ENCODE measurements at regions not wholly inside any gene's neighbourhood (a gene's known extent, or its start where the extent isn't known, plus 50 kb on each side); places are given as distances from the start of the nearest gene placed in this dataset.

- DNase-seq: no peak
- H3K36me3 ChIP-seq (ENCODE audit: control insufficient read depth, insufficient read depth, low read length): no peaks in the 10 kb centered on the region
- no peak overlapping the region for H3K4me3 ChIP-seq (ENCODE audit: insufficient read depth, low read depth, low read length, poor library complexity, severe bottlenecking)
- H3K27ac ChIP-seq (ENCODE audit: insufficient read depth, low read length, poor library complexity, severe bottlenecking): no peak overlapping the region
- H3K27me3 ChIP-seq (replicated peaks; ENCODE audit: control insufficient read depth, insufficient read depth, low read length, poor library complexity, severe bottlenecking): no peaks in the 10 kb centered on the region
- H3K9me3 ChIP-seq (ENCODE audit: control insufficient read depth, low read length): no peaks in the 10 kb centered on the region
- H3K4me1 ChIP-seq (ENCODE audit: control insufficient read depth, insufficient read depth, low read length, poor library complexity, severe bottlenecking): no peaks in the 10 kb centered on the region
These were observed 716.6 kb downstream of the BRD1 start for GRCh38 chr22:49111085-49111484.

GRCh38 chr22:49108636-49109315, 718.9 kb downstream of the BRD1 start:
- Histone ChIP-seq H3K36me3 (ENCODE audit: control insufficient read depth, insufficient read depth, low read length) (no peaks in the 10 kb centered on the region), H3K4me1 (ENCODE audit: control insufficient read depth, insufficient read depth, low read length, poor library complexity, severe bottlenecking) (no peaks in the 10 kb centered on the region), H3K27ac (ENCODE audit: insufficient read depth, low read length, poor library complexity, severe bottlenecking) (no peak overlapping the region), H3K4me3 (ENCODE audit: insufficient read depth, low read depth, low read length, poor library complexity, severe bottlenecking) (no peak overlapping the region), H3K27me3 (replicated peaks; ENCODE audit: control insufficient read depth, insufficient read depth, low read length, poor library complexity, severe bottlenecking) (no peaks in the 10 kb centered on the region), H3K9me3 (ENCODE audit: control insufficient read depth, low read length) (no peaks in the 10 kb centered on the region)
- no peak for DNase-seq

GRCh38 chr22:49107961-49108530, 719.6 kb downstream of the BRD1 start:
- Histone ChIP-seq H3K36me3 (ENCODE audit: control insufficient read depth, insufficient read depth, low read length) (no peaks in the 10 kb centered on the region), H3K4me1 (ENCODE audit: control insufficient read depth, insufficient read depth, low read length, poor library complexity, severe bottlenecking) (no peaks in the 10 kb centered on the region), H3K9me3 (ENCODE audit: control insufficient read depth, low read length) (no peaks in the 10 kb centered on the region), H3K27me3 (replicated peaks; ENCODE audit: control insufficient read depth, insufficient read depth, low read length, poor library complexity, severe bottlenecking) (no peaks in the 10 kb centered on the region), H3K4me3 (ENCODE audit: insufficient read depth, low read depth, low read length, poor library complexity, severe bottlenecking) (no peak overlapping the region), H3K27ac (ENCODE audit: insufficient read depth, low read length, poor library complexity, severe bottlenecking) (no peak overlapping the region)
- DNase-seq: no peak

GRCh38 chr22:49107561-49107960, 720.1 kb downstream of the BRD1 start:
- Histone ChIP-seq H3K9me3 (ENCODE audit: control insufficient read depth, low read length) (no peaks in the 10 kb centered on the region), H3K27ac (ENCODE audit: insufficient read depth, low read length, poor library complexity, severe bottlenecking) (no peak overlapping the region), H3K4me3 (ENCODE audit: insufficient read depth, low read depth, low read length, poor library complexity, severe bottlenecking) (no peak overlapping the region), H3K27me3 (replicated peaks; ENCODE audit: control insufficient read depth, insufficient read depth, low read length, poor library complexity, severe bottlenecking) (no peaks in the 10 kb centered on the region), H3K4me1 (ENCODE audit: control insufficient read depth, insufficient read depth, low read length, poor library complexity, severe bottlenecking) (no peaks in the 10 kb centered on the region), H3K36me3 (ENCODE audit: control insufficient read depth, insufficient read depth, low read length) (no peaks in the 10 kb centered on the region)
- no peak for DNase-seq

- Histone ChIP-seq H3K9me3 (ENCODE audit: control insufficient read depth, low read length) (no peaks in the 10 kb centered on the region), H3K4me3 (ENCODE audit: insufficient read depth, low read depth, low read length, poor library complexity, severe bottlenecking) (no peak overlapping the region), H3K27me3 (replicated peaks; ENCODE audit: control insufficient read depth, insufficient read depth, low read length, poor library complexity, severe bottlenecking) (no peaks in the 10 kb centered on the region), H3K36me3 (ENCODE audit: control insufficient read depth, insufficient read depth, low read length) (no peaks in the 10 kb centered on the region), H3K4me1 (ENCODE audit: control insufficient read depth, insufficient read depth, low read length, poor library complexity, severe bottlenecking) (no peaks in the 10 kb centered on the region), H3K27ac (ENCODE audit: insufficient read depth, low read length, poor library complexity, severe bottlenecking) (no peak overlapping the region)
- no peak for DNase-seq
These were observed 720.9 kb downstream of the BRD1 start for GRCh38 chr22:49106842-49107152.

- no peaks in the 10 kb centered on the region for H3K9me3 ChIP-seq (ENCODE audit: control insufficient read depth, low read length)
- H3K36me3 ChIP-seq (ENCODE audit: control insufficient read depth, insufficient read depth, low read length): no peaks in the 10 kb centered on the region
- DNase-seq: no peak
- no peak overlapping the region for H3K27ac ChIP-seq (ENCODE audit: insufficient read depth, low read length, poor library complexity, severe bottlenecking)
- no peaks in the 10 kb centered on the region for H3K4me1 ChIP-seq (ENCODE audit: control insufficient read depth, insufficient read depth, low read length, poor library complexity, severe bottlenecking)
- H3K27me3 ChIP-seq (replicated peaks; ENCODE audit: control insufficient read depth, insufficient read depth, low read length, poor library complexity, severe bottlenecking): no peaks in the 10 kb centered on the region
- H3K4me3 ChIP-seq (ENCODE audit: insufficient read depth, low read depth, low read length, poor library complexity, severe bottlenecking): no peak overlapping the region
These were observed 721.4 kb downstream of the BRD1 start for GRCh38 chr22:49106096-49106841.

- no peak for DNase-seq
- Histone ChIP-seq H3K9me3 (ENCODE audit: control insufficient read depth, low read length) (no peaks in the 10 kb centered on the region), H3K4me1 (ENCODE audit: control insufficient read depth, insufficient read depth, low read length, poor library complexity, severe bottlenecking) (no peaks in the 10 kb centered on the region)
These were observed 723.2 kb downstream of the BRD1 start for GRCh38 chr22:49104434-49104833.

GRCh38 chr22:49103314-49104059, 724.2 kb downstream of the BRD1 start:
- Histone ChIP-seq H3K9me3 (ENCODE audit: control insufficient read depth, low read length) (no peaks in the 10 kb centered on the region), H3K4me3 (ENCODE audit: insufficient read depth, low read depth, low read length, poor library complexity, severe bottlenecking) (no peak overlapping the region), H3K27ac (ENCODE audit: insufficient read depth, low read length, poor library complexity, severe bottlenecking) (no peak overlapping the region), H3K27me3 (replicated peaks; ENCODE audit: control insufficient read depth, insufficient read depth, low read length, poor library complexity, severe bottlenecking) (no peaks in the 10 kb centered on the region), H3K36me3 (ENCODE audit: control insufficient read depth, insufficient read depth, low read length) (no peaks in the 10 kb centered on the region), H3K4me1 (ENCODE audit: control insufficient read depth, insufficient read depth, low read length, poor library complexity, severe bottlenecking) (no peaks in the 10 kb centered on the region)
- DNase-seq: no peak

More at GRCh38 chr22:49104434-49104833, 723.2 kb downstream of the BRD1 start:
- H3K27ac ChIP-seq (ENCODE audit: insufficient read depth, low read length, poor library complexity, severe bottlenecking): no peak overlapping the region
- H3K36me3 ChIP-seq (ENCODE audit: control insufficient read depth, insufficient read depth, low read length): no peaks in the 10 kb centered on the region
- H3K4me3 ChIP-seq (ENCODE audit: insufficient read depth, low read depth, low read length, poor library complexity, severe bottlenecking): no peak overlapping the region
- H3K27me3 ChIP-seq (replicated peaks; ENCODE audit: control insufficient read depth, insufficient read depth, low read length, poor library complexity, severe bottlenecking): no peaks in the 10 kb centered on the region

- Histone ChIP-seq H3K9me3 (ENCODE audit: control insufficient read depth, low read length) (no peaks in the 10 kb centered on the region), H3K27ac (ENCODE audit: insufficient read depth, low read length, poor library complexity, severe bottlenecking) (no peak overlapping the region), H3K4me1 (ENCODE audit: control insufficient read depth, insufficient read depth, low read length, poor library complexity, severe bottlenecking) (no peaks in the 10 kb centered on the region), H3K36me3 (ENCODE audit: control insufficient read depth, insufficient read depth, low read length) (no peaks in the 10 kb centered on the region), H3K4me3 (ENCODE audit: insufficient read depth, low read depth, low read length, poor library complexity, severe bottlenecking) (no peak overlapping the region), H3K27me3 (replicated peaks; ENCODE audit: control insufficient read depth, insufficient read depth, low read length, poor library complexity, severe bottlenecking) (no peaks in the 10 kb centered on the region)
- no peak for DNase-seq
These were observed 725.3 kb downstream of the BRD1 start for GRCh38 chr22:49102367-49102766.

- Histone ChIP-seq H3K9me3 (ENCODE audit: control insufficient read depth, low read length) (no peaks in the 10 kb centered on the region), H3K4me3 (ENCODE audit: insufficient read depth, low read depth, low read length, poor library complexity, severe bottlenecking) (no peak overlapping the region), H3K27ac (ENCODE audit: insufficient read depth, low read length, poor library complexity, severe bottlenecking) (no peak overlapping the region), H3K27me3 (replicated peaks; ENCODE audit: control insufficient read depth, insufficient read depth, low read length, poor library complexity, severe bottlenecking) (no peaks in the 10 kb centered on the region), H3K36me3 (ENCODE audit: control insufficient read depth, insufficient read depth, low read length) (no peaks in the 10 kb centered on the region), H3K4me1 (ENCODE audit: control insufficient read depth, insufficient read depth, low read length, poor library complexity, severe bottlenecking) (no peaks in the 10 kb centered on the region)
- no peak for DNase-seq
These were observed 725.8 kb downstream of the BRD1 start for GRCh38 chr22:49101873-49102272.
